ENCODE measurements at regions not wholly inside any gene's neighbourhood (a gene's known extent, or its start where the extent isn't known, plus 50 kb on each side); places are given as distances from the start of the nearest gene placed in this dataset.
A peak's percentile ranks its signal among the peaks of the same experiment; 100 is the strongest.
"Not testable (repeated sequence)": the region's sequence is repeated elsewhere in the genome, so short reads cannot be mapped to it uniquely, and the experiment has no call there.

DNA sequence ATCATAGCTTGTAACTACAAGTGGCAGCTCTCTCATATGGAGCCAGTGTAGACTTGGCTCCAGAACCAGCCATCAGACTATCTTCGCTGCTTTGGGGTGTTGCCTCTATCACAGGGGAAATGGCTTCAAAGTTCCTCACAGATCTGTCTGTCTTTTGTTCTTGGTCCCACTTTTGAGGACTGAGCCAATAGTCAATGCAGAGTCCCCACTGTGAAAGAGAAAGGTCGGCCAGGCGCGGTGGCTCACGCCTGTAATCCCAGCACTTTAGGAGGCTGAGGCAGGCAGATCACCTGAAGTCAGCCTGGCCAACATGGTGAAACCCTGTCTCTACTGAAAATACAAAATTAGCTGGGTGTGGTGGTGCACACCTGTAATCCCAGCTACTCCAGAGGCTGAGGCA, 86.9 kb upstream of the FZD7 start:
- not testable (repeated sequence) for DNase-seq

DNA sequence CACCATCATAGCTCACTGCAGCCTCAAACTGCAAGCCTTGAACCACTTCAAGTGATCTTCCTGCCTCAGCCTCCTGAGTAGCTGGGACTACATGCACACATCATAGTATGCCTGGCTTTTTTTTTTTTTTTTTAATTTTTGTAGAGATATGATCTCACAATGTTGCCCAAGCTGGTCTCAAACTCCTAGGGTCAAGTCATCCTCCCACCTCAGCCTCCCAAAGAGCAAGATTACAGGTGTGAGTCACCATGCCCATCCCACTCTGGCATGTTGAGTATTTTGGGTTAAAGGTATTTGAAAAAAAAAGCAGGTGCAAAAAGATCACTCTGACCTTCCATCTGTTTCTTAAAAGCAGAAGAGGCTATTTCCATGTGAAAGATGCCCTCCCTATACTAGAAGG, 86.4 kb upstream of the FZD7 start:
- DNase-seq = no peak

GRCh38 chr2:201949181-201949926, 84.3 kb upstream of the FZD7 start:
- no peak for DNase-seq

DNA sequence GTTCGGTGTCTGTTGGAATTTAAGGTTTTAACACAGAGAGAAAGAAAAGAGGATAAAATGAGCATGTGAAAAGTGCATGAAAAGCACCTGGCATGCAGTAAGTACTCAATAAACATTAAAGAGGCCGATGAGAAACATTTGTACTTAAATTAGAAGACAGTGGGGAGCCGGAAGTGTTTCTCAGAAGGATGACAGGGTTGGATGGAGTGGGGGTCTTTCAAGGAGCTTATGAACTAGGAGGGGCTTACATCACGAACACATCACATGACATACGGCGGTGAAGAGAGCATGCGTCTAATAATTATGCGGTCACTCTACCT, 83.8 kb upstream of the FZD7 start:
- no peak for DNase-seq

- no peak for DNase-seq
Observed at GRCh38 chr2:201950606-201951005, 83.0 kb upstream of the FZD7 start.

DNA sequence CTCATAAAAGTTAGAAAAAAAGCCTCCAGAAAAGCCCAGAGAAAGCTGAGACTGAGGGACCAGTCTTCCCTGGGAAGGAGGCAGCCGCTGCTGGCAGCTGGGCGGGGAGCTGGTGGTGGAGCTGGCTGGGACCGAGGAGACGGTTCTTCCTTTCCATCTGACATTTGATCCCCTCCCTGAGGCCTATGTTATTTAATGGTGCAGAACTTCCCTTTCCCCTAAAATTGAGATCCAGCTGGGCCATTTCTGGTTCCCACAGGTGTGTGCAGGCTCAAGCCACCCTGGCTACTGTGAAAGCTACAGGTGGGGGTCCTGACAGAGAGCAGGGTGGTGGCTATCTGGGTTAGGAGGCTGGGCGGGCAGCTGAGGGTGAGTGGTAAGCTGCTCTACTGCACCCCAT, 81.5 kb upstream of the FZD7 start:
- no peak for DNase-seq

DNA sequence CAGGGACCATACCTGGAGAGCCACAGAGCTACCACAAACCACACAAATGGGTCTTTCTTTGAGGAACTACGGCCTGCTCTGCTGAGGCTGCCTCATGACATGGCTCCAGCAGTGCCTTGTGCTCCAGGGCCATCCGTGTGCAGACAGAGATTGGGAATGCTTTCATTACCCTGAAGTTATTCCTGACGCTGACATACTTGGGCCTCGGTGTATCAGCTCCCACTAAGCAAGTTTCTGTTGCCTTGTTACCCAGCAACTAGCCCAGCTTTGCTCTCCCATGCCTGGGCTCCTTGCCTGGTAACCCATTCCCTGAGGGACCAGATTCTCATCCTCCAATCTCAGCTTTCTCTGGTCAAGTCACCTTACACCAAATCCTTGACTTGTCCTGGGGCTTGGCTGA, 80.3 kb upstream of the FZD7 start:
- DNase-seq = no peak

DNA sequence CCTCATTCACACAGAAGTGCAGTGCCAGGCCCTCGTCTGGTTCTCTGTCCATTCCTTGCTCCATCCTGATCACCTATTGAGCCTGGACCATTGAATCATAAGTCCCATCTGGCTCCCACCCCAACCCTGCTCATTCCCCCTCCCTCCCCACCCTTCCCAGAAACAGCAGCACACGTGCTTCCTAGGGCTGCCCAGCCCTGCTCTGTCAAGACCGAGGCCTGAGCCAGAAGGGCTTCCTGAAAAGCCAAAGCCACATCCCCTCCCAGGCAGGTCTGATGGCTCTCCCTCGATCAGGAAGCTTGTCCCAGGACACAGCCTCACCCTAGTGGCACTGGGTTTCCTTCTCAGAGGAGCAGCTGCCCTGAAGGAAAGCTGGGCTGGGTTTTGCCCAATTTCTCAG, 79.8 kb upstream of the FZD7 start:
- DNase-seq = no peak

GRCh38 chr2:201955231-201955630, 78.4 kb upstream of the FZD7 start:
- no peak for DNase-seq

- DNase-seq = no peak
Observed at GRCh38 chr2:201955702-201956141, 77.9 kb upstream of the FZD7 start.

DNA sequence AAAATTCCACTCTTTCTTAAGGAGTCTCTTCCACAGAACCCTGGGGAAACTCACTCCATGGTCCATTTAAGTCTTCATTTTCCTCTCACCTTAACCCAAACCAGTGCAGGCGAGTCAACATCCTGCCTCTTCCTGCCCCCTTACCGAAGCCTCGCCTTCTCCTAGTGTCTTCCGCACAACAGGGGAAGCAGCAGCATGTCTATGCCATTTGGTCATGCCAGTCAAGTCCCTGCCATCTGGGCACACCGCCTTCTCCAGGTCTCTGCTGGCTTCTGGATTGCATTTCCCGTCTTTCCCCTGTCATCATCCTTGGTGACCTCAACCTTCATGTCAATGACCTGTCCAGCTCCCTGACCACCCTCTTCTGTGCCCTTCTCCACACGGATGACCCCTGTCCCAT, 77.3 kb upstream of the FZD7 start:
- DNase-seq = no peak

DNA sequence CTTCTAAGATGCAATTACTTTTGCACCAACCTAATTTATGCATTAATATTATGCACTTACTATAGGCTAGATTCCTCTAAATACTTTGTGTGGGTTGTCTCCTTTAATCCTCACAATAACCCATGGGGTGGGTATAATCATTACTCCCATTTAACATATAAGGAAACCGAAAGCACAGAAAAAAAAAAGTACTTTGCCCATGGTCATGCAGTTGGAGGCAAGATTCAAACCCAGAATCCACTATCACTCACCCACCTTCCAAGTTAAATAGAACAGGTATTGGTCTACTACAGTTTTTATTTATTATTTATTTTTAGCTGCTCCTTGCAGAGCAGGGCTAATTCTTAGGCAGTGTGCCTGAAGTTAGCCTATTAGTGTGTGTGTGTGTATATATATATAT, 76.6 kb upstream of the FZD7 start:
- no peak for DNase-seq

GRCh38 chr2:201959198-201959597, 74.5 kb upstream of the FZD7 start:
- no peak for DNase-seq

DNA sequence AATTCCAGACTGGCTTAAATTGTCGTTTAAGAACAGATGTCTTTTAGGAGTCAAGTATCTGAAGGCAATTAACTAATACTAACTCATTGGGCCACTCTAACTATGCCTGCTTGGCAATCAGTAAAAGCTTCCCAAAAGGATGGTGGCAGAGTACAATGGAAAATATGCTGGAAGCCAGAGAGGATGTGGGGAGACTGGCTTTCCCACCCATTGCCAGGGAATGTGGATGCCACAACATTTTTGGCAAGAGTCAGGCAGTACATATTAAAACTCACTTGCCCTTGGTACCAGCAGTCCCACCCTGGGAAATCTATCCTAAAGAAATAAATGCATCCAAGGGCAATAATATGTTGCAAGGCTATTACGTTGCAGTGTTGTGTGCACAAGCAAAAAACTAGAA, 74.0 kb upstream of the FZD7 start:
- no peak for DNase-seq

GRCh38 chr2:201960305-201960704, 73.3 kb upstream of the FZD7 start:
- no peak for DNase-seq

DNA sequence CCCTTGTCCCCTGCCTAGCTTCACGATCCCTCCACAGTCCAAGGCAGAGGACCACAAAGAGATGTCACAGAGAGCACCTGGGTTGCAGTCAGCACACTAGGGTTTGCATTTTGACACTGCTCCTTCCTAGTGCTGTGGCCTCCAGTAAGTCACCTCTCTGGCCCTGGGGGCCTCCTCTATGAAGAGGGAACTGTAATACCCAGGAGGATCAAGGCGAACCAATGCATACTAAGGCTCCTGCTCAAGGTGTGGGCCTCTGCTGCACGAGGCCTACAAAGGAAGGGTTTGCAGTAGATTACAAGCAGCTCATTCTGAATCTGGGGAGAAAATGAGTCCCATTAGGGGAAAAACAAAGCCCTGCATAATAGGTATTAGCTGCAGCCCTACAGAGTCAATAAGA, 72.3 kb upstream of the FZD7 start:
- no peak for DNase-seq

- DNase-seq = no peak
Observed at GRCh38 chr2:201962774-201963562, 70.7 kb upstream of the FZD7 start.

- no peak for DNase-seq
Observed at GRCh38 chr2:201964011-201964410, 69.6 kb upstream of the FZD7 start.

DNA sequence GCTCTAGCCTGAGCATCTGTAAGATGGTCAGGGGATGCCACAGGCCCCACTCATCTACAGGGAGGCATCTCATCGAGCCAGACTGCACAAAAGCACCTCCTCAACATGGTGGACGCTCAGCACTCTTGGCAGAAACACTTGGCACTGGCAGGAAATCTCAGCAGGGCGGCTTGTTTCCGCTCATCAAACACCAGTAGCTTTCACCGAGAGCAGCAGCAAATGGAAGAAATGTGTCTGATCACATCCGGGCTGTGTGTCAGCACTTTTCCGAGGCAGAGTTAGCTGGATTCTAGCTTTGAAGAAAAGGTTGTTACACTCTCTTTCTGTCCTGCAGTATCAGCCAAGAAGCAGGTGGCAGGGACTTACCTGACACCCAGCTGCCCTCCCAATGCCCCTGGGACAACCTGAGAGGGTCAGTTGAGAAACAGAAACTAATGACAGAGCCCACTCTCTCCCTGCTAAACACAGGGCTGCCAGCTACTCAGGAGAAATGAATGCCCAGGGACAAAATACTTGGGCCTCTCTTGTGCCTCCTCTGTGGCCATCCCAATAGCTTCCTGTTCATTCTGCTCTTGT, 68.9 kb upstream of the FZD7 start:
- DNase-seq = peak; percentile 40

- DNase-seq = no peak
Observed at GRCh38 chr2:201965550-201965949, 68.1 kb upstream of the FZD7 start.

GRCh38 chr2:201966691-201967438, 66.8 kb upstream of the FZD7 start:
- peak; percentile 65 for DNase-seq

DNA sequence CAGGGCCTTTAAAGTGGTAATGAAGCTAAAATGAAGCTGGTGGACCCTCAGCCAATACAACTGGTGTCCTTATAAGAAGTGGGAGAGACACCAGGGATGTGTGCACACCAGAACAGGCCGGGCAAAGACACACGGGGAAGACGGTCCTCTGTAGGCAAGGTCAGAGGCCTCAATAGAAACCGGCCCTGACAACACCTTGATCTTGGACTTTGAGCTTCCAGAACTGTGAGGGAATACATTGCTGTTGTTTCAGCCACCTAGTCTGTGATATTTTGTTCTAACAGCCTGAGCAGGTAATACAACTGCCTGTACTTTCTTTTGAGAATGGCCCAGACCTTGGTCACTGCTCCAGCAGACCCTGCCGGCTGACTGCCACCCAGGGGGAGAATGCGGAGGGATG, 65.6 kb upstream of the FZD7 start:
- DNase-seq = no peak

GRCh38 chr2:201968476-201968875, 65.2 kb upstream of the FZD7 start:
- DNase-seq = no peak
